Heart left ventricle (tissue), 16 donors: ENCODE measurements at regions not wholly inside any gene's neighbourhood (a gene's known extent, or its start where the extent isn't known, plus 50 kb on each side); places are given as distances from the start of the nearest gene placed in this dataset.

Experiments
- ATAC-seq, 4 donors: fragments of 200-7000 bp; cut with Tn5 transposase; one replicate each; pipeline ENCODE4 v1.9.1; 2020 to 2022; ENCODE audit warnings: moderate library complexity in 4 of 4, mild to moderate bottlenecking in 3 of 4, moderate number of reproducible peaks in 1 of 4
- DNase-seq, 5 donors: peaks; one replicate each; pipeline ENCODE4 v3.0.0-alpha.2; 2020
- H3K27ac ChIP-seq, 12 donors: fragments of 200-600 bp; sonication (generic) in 4 of 12; one replicate each; pipeline versions ENCODE4 v1.5.0 to v1.8.0; 2016 to 2022; ENCODE audit warnings: mild to moderate bottlenecking in 2 of 12
- H3K27me3 ChIP-seq, 9 donors: fragments of 200-600 bp; sonication (generic) in 2 of 9; one replicate each; pipeline versions ENCODE4 v1.5.1 to v1.8.0; 2016 to 2022; ENCODE audit warnings: mild to moderate bottlenecking in 3 of 9
- H3K36me3 ChIP-seq, 9 donors: fragments of 200-600 bp; sonication (generic) in 2 of 9; one replicate each; pipeline versions ENCODE4 v1.5.0 to v1.8.0; 2018 to 2022; ENCODE audit warnings: mild to moderate bottlenecking in 2 of 9
- H3K4me1 ChIP-seq, 12 donors: fragments of 200-600 bp; sonication (generic) in 4 of 12; one replicate each; pipeline versions ENCODE4 v1.5.0 to v1.8.0; 2016 to 2022; ENCODE audit warnings: mild to moderate bottlenecking in 3 of 12
- H3K4me3 ChIP-seq, 12 donors: fragments of 200-600 bp; sonication (generic) in 4 of 12; one replicate each; pipeline versions ENCODE4 v1.5.0 to v1.8.0; 2017 to 2022; ENCODE audit warnings: mild to moderate bottlenecking in 9 of 12, moderate library complexity in 4 of 12
- H3K9me3 ChIP-seq, 12 donors: fragments of 200-600 bp; sonication (generic) in 4 of 12; one replicate each; pipeline versions ENCODE4 v1.5.0 to v1.8.0; 2016 to 2022; ENCODE audit warnings: mild to moderate bottlenecking in 1 of 12
- POLR2A ChIP-seq, 2 donors: fragments of 450-650 bp; IDR thresholded peaks; one replicate each; pipeline ENCODE4 v1.6.1; 2017; ENCODE audit warnings: antibody characterized with exemption in 2 of 2, mild to moderate bottlenecking in 2 of 2, moderate library complexity in 2 of 2
- WGBS, 4 donors: extraction: QIAGEN DNeasy Blood & Tissue Kit in 2 of 4; methylation state at CpG; one replicate each; pipeline versions ENCODE4 v1.1.5 to v1.1.7; 2013 to 2018; 5-methylcytosine and 5-hydroxymethylcytosine counted together
- intact Hi-C, 10 donors: fragments of 100-400 bp; cut with DNase I; formaldehyde crosslinking; loops; one replicate each; pipeline versions ENCODE4 v1.11.1 to v1.14.2; 2022
- TF ChIP-seq, protein P1 (sequence below), 12 donors: fragments of 200-600 bp; sonication (generic) in 4 of 12; IDR thresholded peaks; one replicate each; pipeline versions ENCODE4 v1.5.0 to v1.8.0; 2018 to 2022; ENCODE audit warnings: antibody characterized with exemption in 12 of 12, mild to moderate bottlenecking in 5 of 12
- donor health status: ischemic (EF 13 %, LVEDD 7.1; RV severe dilation, severe dysfunction).
- donor health status: healthy with polysubstance abuse.
- donor health status: DM: no; HTN: yes; CAD: no.
- donor health status: DM: no; HTN: no; CAD: no.
- donor health status: ischemic (EF 25% LVEDD 6.9; RV normal size, moderate dysfunction).
- donor health status: ischemic (EF 25% LVEDD 5.7; RV mildly dilated, moderate dysfunction).
- donor health status: healthy.
- donor health status: DM: yes; HTN: yes; CAD: no.
- donor health status: ischemic (EF 35%, LVEDD 5.7; RV mildly dilated, moderate dysfunction).
- donor health status: nonischemic (EF 11% LVEDD 7.7; RV severe dilation, severe dysfunction).
- donor health status: DM: yes; HTN: yes; CAD: no.
- donor health status: PGD.
- donor health status: ischemic (EF 29% LVEDD 5.4; RV normal size, mild dysfunction).
- donor health status: nonischemic (EF 23%, LVEDD 6.1; RV moderate dilation, normal function).

DNA sequence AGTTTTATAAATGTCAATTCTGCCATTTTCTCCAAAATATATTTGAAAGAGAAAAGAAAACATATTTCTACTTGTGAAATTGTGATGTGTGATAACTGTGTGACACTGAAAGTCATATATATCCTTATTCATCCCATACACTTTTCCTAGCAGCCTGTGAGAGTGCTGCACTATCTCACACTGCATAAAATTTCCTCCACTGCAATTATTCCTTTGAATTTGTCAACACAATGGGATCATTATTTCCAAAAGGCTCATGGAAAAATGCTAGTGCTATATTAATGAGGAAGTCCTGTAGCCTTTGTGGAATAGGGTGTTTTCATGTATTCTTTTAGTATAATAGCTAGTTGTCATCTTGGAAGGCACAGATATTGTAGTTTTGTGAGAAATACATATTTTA lies 504.1 kb downstream of the RPL10L start:
- no peak for ATAC-seq

DNA sequence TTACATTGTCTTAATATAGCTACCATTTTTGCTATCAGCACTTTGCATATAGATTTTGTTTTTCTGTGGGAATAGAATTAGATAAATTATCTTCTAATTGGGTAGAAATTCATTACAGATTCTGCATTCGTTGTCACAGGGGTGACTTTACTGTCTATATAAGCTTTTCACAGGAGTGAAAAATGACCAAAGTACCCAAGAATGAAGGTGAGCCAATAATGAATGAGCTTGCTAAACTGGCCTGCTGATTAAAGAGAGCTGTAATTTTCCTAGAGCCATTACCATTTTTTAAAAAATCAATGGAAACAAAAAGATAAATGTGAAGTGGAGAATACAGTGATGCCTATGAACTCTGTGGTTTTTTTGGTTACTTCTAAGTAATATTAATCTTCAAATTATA lies 504.6 kb downstream of the RPL10L start:
- no peak overlapping the region for H3K4me3 ChIP-seq
- DNase-seq (no peak), ATAC-seq (no peak)
- 47 to 60% (median 52%) methylated on average over 1 of the region's 1 CpG for WGBS, 4 donors
- H3K27me3 ChIP-seq = no peaks in the 10 kb centered on the region
- intact Hi-C loops = no loop called here
- TF ChIP-seq POLR2A (IDR thresholded peaks at IDR 0.05) = no peak
- TF ChIP-seq, protein P1, sequence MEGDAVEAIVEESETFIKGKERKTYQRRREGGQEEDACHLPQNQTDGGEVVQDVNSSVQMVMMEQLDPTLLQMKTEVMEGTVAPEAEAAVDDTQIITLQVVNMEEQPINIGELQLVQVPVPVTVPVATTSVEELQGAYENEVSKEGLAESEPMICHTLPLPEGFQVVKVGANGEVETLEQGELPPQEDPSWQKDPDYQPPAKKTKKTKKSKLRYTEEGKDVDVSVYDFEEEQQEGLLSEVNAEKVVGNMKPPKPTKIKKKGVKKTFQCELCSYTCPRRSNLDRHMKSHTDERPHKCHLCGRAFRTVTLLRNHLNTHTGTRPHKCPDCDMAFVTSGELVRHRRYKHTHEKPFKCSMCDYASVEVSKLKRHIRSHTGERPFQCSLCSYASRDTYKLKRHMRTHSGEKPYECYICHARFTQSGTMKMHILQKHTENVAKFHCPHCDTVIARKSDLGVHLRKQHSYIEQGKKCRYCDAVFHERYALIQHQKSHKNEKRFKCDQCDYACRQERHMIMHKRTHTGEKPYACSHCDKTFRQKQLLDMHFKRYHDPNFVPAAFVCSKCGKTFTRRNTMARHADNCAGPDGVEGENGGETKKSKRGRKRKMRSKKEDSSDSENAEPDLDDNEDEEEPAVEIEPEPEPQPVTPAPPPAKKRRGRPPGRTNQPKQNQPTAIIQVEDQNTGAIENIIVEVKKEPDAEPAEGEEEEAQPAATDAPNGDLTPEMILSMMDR (IDR thresholded peaks at IDR 0.05) = no peak
- no peaks in the 10 kb centered on the region for H3K4me1 ChIP-seq
- H3K9me3 ChIP-seq = peaks cover 0 to 11% (median 0%) of the 10 kb centered on the region in 12 donors
- no peak overlapping the region for H3K27ac ChIP-seq
- no peaks in the 10 kb centered on the region for H3K36me3 ChIP-seq

More for the DNA sequence above, 504.1 kb downstream of the RPL10L start:
- no peak for DNase-seq
- Histone ChIP-seq H3K36me3 (no peaks in the 10 kb centered on the region), H3K27ac (no peak overlapping the region), H3K4me1 (no peaks in the 10 kb centered on the region), H3K4me3 (no peak overlapping the region), H3K9me3 (peaks cover 0 to 11% (median 0%) of the 10 kb centered on the region in 12 donors), H3K27me3 (no peaks in the 10 kb centered on the region)
- TF ChIP-seq, protein P1 (IDR thresholded peaks at IDR 0.05) = no peak
- no peak for TF ChIP-seq POLR2A (IDR thresholded peaks at IDR 0.05)
- intact Hi-C loops = no loop called here

DNA sequence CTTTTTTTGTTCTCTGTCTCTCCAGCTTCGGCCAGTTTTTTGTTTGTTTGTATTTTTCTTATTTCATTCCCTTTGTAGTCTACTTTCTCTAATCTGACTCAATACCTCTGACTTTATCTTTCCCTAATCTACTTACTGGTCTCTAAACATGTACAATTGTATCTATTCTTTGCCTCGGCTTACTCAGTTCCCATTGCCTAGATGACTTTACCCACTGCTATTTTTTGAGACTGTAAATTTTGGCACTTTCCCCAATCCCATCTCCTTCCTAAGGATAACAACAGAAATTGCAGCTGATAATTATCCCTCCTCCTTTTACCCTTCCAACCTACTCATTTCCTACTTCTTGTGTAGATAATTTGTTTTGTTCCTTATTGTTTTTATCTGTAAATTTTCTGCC lies 511.1 kb downstream of the RPL10L start:
- H3K9me3 ChIP-seq = no peaks in the 10 kb centered on the region
- TF ChIP-seq, protein P1 (IDR thresholded peaks at IDR 0.05) = no peak
- TF ChIP-seq POLR2A (IDR thresholded peaks at IDR 0.05) = no peak
- intact Hi-C loops = no loop called here
- DNase-seq (no peak), ATAC-seq (no peak)
- WGBS, 4 donors = 54 to 63% (median 59%) methylated on average over 2 of the region's 2 CpGs
- H3K4me3 ChIP-seq = no peak overlapping the region
- no peaks in the 10 kb centered on the region for H3K36me3 ChIP-seq
- H3K4me1 ChIP-seq = no peaks in the 10 kb centered on the region
- H3K27ac ChIP-seq = no peak overlapping the region
- no peaks in the 10 kb centered on the region for H3K27me3 ChIP-seq

- WGBS, 4 donors = 63 to 79% (median 70%) methylated on average over 5 of the region's 5 CpGs
- DNase-seq = no peak
- H3K27me3 ChIP-seq = no peaks in the 10 kb centered on the region
- no peak overlapping the region for H3K4me3 ChIP-seq
- no peaks in the 10 kb centered on the region for H3K9me3 ChIP-seq
- H3K4me1 ChIP-seq = no peaks in the 10 kb centered on the region
- H3K36me3 ChIP-seq = no peaks in the 10 kb centered on the region
- no peak for ATAC-seq
- intact Hi-C loops = no loop called here
- no peak overlapping the region for H3K27ac ChIP-seq
- TF ChIP-seq POLR2A (IDR thresholded peaks at IDR 0.05) = no peak
- TF ChIP-seq, protein P1 (IDR thresholded peaks at IDR 0.05) = no peak
Measured at GRCh38 chr14:46139649-46140048, 511.9 kb downstream of the RPL10L start.
